T-helper 17 cell (primary cell): ENCODE measurements at regions not wholly inside any gene's neighbourhood (a gene's known extent, or its start where the extent isn't known, plus 50 kb on each side); places are given as distances from the start of the nearest gene placed in this dataset.
"Not testable (repeated sequence)": the region's sequence is repeated elsewhere in the genome, so short reads cannot be mapped to it uniquely, and the experiment has no call there.

ENCODE experiments used
- ATAC-seq: fragments of 150-1000 bp; cut with Tn5 transposase; 2 replicates; pipeline ENCODE4 v1.10.0; 2021; ENCODE audit warnings: mild to moderate bottlenecking, moderate library complexity
- DNase-seq, 3 donors: peaks; one replicate each; pipeline versions ENCODE4 v3.0.0 to v3.0.0-alpha.2; 2020 to 2021
- H3K9me3 ChIP-seq: one replicate; pipeline ENCODE4 v1.7.0; 2013; ENCODE audit warnings: low read length, mild to moderate bottlenecking; ENCODE audit not compliant: control insufficient read depth, poor library complexity, severe bottlenecking
- H3K27ac Mint-ChIP-seq: one replicate; pipeline ENCODE4 v1.8.0; 2022; ENCODE audit warnings: mild to moderate bottlenecking, moderate library complexity, mixed read lengths
- H3K27me3 Mint-ChIP-seq: one replicate; pipeline ENCODE4 v1.8.0; 2022; ENCODE audit warnings: mixed read lengths
- H3K36me3 Mint-ChIP-seq: one replicate; pipeline ENCODE4 v1.8.0; 2022; ENCODE audit warnings: low read depth, mixed read lengths
- H3K4me1 Mint-ChIP-seq: one replicate; pipeline ENCODE4 v1.8.0; 2022; ENCODE audit warnings: mild to moderate bottlenecking, mixed read lengths
- H3K4me3 Mint-ChIP-seq: one replicate; pipeline ENCODE4 v1.8.0; 2022; ENCODE audit warnings: mild to moderate bottlenecking, moderate library complexity, mixed read lengths

GRCh38 chr22:11062534-11062933, 4465.5 kb upstream of the OR11H1 start:
- not testable (repeated sequence) for DNase-seq, ATAC-seq, H3K27me3 Mint-ChIP-seq, H3K9me3 ChIP-seq, H3K4me1 Mint-ChIP-seq, H3K4me3 Mint-ChIP-seq, H3K36me3 Mint-ChIP-seq, H3K27ac Mint-ChIP-seq

DNA sequence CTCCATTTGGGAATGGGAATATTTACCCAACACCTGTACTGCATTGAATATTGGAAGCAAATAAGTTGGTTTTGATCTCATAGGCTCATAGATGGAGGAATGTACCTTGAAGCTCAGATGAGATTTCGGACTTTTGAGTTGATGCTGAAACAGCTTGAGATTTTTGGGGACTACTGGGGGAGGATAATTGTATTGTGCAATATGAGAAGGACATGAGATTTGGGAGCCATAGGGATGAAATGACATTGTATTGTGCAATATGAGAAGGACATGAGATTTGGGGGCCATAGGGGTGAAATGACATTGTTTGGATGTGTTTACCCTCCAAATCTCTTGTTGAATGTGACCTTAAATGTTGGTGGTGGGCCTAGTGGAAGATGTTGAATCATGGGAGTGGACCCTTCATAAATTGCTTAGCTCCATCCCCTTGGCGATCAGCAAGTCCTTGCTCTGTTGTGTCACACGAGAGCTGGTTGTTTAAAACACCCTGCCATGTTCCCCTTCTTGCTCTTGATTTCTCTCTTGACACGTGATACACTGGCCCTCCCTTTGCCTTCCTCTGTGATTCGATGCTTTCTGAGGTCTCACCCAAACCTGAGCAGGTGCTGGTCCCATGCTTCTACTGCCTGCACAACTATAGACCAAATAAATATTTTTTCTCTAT, 4464.8 kb upstream of the OR11H1 start:
- H3K9me3 ChIP-seq, ATAC-seq, H3K27me3 Mint-ChIP-seq, H3K27ac Mint-ChIP-seq, H3K36me3 Mint-ChIP-seq, DNase-seq, H3K4me1 Mint-ChIP-seq, H3K4me3 Mint-ChIP-seq: not testable (repeated sequence)

DNA sequence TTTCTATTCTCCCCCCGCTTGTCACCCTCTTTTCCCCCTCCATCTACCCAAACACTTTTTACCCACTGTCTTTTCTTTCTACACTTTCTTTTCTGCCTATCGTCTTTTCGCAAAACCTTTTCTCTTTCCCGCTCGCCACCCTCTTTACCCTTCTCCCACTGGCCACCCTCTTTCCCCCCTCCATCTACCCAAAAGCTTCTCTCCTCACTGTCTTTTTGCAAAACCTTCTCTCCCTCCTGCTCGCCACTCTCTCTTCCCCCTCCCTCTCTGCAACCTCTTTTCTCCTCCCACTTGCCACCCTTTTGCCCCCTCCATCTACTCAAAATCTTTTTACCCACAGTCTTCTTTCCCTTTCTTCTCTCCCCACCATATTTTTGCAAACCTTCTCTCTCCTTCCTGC, 4462.8 kb upstream of the OR11H1 start:
- DNase-seq, H3K4me3 Mint-ChIP-seq, H3K9me3 ChIP-seq, H3K36me3 Mint-ChIP-seq, ATAC-seq, H3K27ac Mint-ChIP-seq, H3K4me1 Mint-ChIP-seq, H3K27me3 Mint-ChIP-seq: not testable (repeated sequence)

- not testable (repeated sequence) for ATAC-seq, DNase-seq, H3K36me3 Mint-ChIP-seq, H3K9me3 ChIP-seq, H3K4me3 Mint-ChIP-seq, H3K27ac Mint-ChIP-seq, H3K4me1 Mint-ChIP-seq, H3K27me3 Mint-ChIP-seq
Observed at GRCh38 chr22:11065876-11066457, 4462.0 kb upstream of the OR11H1 start.

DNA sequence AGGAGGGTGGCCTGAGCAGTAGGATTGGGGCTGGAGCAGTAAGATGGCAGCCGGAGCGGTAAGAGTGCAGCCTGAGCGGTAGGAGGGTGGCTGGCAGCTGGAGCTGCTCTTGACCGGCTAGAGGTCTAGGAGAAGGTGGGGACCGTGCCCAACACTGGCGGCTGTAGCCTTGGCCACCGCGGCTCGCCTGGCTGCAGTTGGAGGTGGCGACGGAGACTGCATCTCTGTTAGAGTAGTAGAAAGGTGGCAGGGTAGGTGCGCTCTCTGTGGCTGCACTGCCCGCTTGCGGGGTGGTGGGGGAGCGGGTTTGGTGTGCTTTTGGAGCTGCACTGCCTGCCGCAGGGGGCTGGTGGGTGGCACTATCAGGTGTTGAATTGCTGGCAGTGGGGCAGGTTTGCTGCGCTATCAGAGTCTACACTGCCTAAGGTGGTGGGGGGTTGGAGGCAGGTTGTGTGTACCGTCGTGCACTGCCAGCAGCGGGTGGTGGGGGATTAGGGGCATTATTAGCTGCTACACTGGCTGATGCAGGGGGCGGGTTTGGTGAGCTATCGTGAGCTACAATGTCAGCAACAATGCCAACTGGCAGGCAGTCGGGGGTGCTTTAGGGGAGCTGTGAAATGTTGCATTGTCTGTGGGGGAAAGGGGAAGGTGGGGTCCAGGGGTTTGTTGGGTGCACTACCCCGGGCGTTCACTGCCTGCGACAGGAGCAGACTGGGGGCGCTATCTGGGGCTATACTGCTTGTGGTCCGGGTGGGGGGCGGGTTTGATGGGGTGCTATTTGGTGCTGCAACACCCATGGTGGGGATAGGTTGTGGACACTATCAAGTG, 4461.3 kb upstream of the OR11H1 start:
- H3K27ac Mint-ChIP-seq: no peak overlapping the region
- no peak overlapping the region for H3K4me3 Mint-ChIP-seq
- H3K4me1 Mint-ChIP-seq: no peaks in the 10 kb centered on the region
- H3K27me3 Mint-ChIP-seq: no peaks in the 10 kb centered on the region
- no peaks in the 10 kb centered on the region for H3K9me3 ChIP-seq
- no peaks in the 10 kb centered on the region for H3K36me3 Mint-ChIP-seq
- ATAC-seq: peak; percentile 21
- no peak for DNase-seq

GRCh38 chr22:11067286-11067871, 4460.6 kb upstream of the OR11H1 start:
- H3K27me3 Mint-ChIP-seq, H3K27ac Mint-ChIP-seq, H3K9me3 ChIP-seq, H3K4me1 Mint-ChIP-seq, H3K36me3 Mint-ChIP-seq, H3K4me3 Mint-ChIP-seq, DNase-seq: not testable (repeated sequence)
- peak; percentile 30 for ATAC-seq

DNA sequence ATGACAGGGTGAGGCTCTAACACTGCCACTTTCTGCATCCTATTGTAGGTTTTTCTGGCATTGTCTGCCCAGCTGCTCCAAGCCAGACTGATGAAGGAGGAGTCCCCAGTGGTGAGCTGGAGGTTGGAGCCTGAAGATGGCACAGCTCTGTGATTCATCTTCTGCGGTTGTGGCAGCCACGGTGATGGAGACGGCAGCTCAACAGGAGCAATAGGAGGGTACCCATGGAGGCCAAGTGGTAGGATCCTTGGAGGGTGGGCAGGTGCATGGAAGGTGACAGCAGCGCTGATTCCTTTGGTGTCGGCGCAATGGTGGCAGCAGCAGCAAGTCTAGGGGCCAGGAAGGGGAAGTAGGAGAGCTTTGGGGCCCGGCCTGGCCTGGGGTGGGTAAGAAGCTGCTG, 4460.1 kb upstream of the OR11H1 start:
- H3K4me3 Mint-ChIP-seq, ATAC-seq, H3K4me1 Mint-ChIP-seq, H3K27ac Mint-ChIP-seq, H3K27me3 Mint-ChIP-seq, DNase-seq, H3K9me3 ChIP-seq, H3K36me3 Mint-ChIP-seq: not testable (repeated sequence)

- H3K27ac Mint-ChIP-seq, DNase-seq, H3K4me1 Mint-ChIP-seq, H3K36me3 Mint-ChIP-seq, H3K9me3 ChIP-seq, H3K4me3 Mint-ChIP-seq, ATAC-seq, H3K27me3 Mint-ChIP-seq: not testable (repeated sequence)
Observed at GRCh38 chr22:11068406-11068805, 4459.6 kb upstream of the OR11H1 start.
